Stromal cell of bone marrow (primary cell): ENCODE measurements at regions not wholly inside any gene's neighbourhood (a gene's known extent, or its start where the extent isn't known, plus 50 kb on each side); places are given as distances from the start of the nearest gene placed in this dataset.

Source experiments
- DNase-seq: peaks from one replicate; pipeline ENCODE4 v3.0.0-alpha.2; 2012; ENCODE audit warnings: low read depth

GRCh38 chr4:23660865-23661264, 229.0 kb downstream of the PPARGC1A start:
- DNase-seq = no peak

GRCh38 chr4:23654791-23655190, 235.1 kb downstream of the PPARGC1A start:
- peak; percentile 0 for DNase-seq

GRCh38 chr4:23648854-23649596, 240.8 kb downstream of the PPARGC1A start:
- no peak for DNase-seq

GRCh38 chr4:23635468-23635867, 254.4 kb downstream of the PPARGC1A start:
- DNase-seq = no peak

GRCh38 chr4:23631255-23631950, 258.4 kb downstream of the PPARGC1A start:
- no peak for DNase-seq

- DNase-seq = no peak
These were observed 259.7 kb downstream of the PPARGC1A start for GRCh38 chr4:23630110-23630509.

GRCh38 chr4:23629421-23629820, 260.4 kb downstream of the PPARGC1A start:
- DNase-seq = no peak

GRCh38 chr4:23614284-23614892, 275.5 kb downstream of the PPARGC1A start:
- peak; percentile 16 for DNase-seq

GRCh38 chr4:23613782-23614181, 276.1 kb downstream of the PPARGC1A start:
- DNase-seq = no peak

- DNase-seq = no peak
These were observed 287.1 kb downstream of the PPARGC1A start for GRCh38 chr4:23602720-23603119.

GRCh38 chr4:23594125-23594524, 295.7 kb downstream of the PPARGC1A start:
- no peak for DNase-seq

- DNase-seq = no peak
These were observed 299.4 kb downstream of the PPARGC1A start for GRCh38 chr4:23590431-23590830.

- no peak for DNase-seq
These were observed 305.8 kb downstream of the PPARGC1A start for GRCh38 chr4:23584024-23584423.

GRCh38 chr4:23582671-23583070, 307.2 kb downstream of the PPARGC1A start:
- no peak for DNase-seq

- no peak for DNase-seq
These were observed 310.7 kb downstream of the PPARGC1A start for GRCh38 chr4:23579166-23579565.

- no peak for DNase-seq
These were observed 312.4 kb downstream of the PPARGC1A start for GRCh38 chr4:23577398-23577797.

GRCh38 chr4:23572382-23572781, 317.5 kb downstream of the PPARGC1A start:
- no peak for DNase-seq

GRCh38 chr4:23567338-23567737, 322.5 kb downstream of the PPARGC1A start:
- DNase-seq = no peak

GRCh38 chr4:23560748-23561147, 329.1 kb downstream of the PPARGC1A start:
- no peak for DNase-seq

- DNase-seq = no peak
These were observed 331.7 kb downstream of the PPARGC1A start for GRCh38 chr4:23558101-23558500.

GRCh38 chr4:23547601-23548000, 342.2 kb downstream of the PPARGC1A start:
- DNase-seq = no peak

- no peak for DNase-seq
These were observed 342.8 kb downstream of the PPARGC1A start for GRCh38 chr4:23547096-23547495.

- no peak for DNase-seq
These were observed 349.8 kb downstream of the PPARGC1A start for GRCh38 chr4:23539969-23540569.
